ENCODE measurements at regions not wholly inside any gene's neighbourhood (a gene's known extent, or its start where the extent isn't known, plus 50 kb on each side); places are given as distances from the start of the nearest gene placed in this dataset.

- TF ChIP-seq CTCF (IDR thresholded peaks at IDR 0.05) = no peak
- DNase-seq (ENCODE audit: low spot score) (no peak), ATAC-seq (ENCODE audit: low FRiP score) (no peak)
Observed at GRCh38 chr5:124065508-124065907, 553.5 kb downstream of the CSNK1G3 start.

- DNase-seq (ENCODE audit: low spot score) (no peak), ATAC-seq (ENCODE audit: low FRiP score) (no peak)
- TF ChIP-seq CTCF (IDR thresholded peaks at IDR 0.05) = no peak
Observed at GRCh38 chr5:124064956-124065355, 553.0 kb downstream of the CSNK1G3 start.

- no peak for TF ChIP-seq CTCF (IDR thresholded peaks at IDR 0.05)
- DNase-seq (ENCODE audit: low spot score) = no peak
Observed at GRCh38 chr5:124061663-124062062, 549.7 kb downstream of the CSNK1G3 start.

GRCh38 chr5:124061068-124061430 is 549.1 kb downstream of the CSNK1G3 start:
- no peak for TF ChIP-seq CTCF (IDR thresholded peaks at IDR 0.05)
- no peak for DNase-seq (ENCODE audit: low spot score)
- no peak for ATAC-seq (ENCODE audit: low FRiP score)

More at GRCh38 chr5:124061663-124062062, 549.7 kb downstream of the CSNK1G3 start:
- peak; percentile 55 for ATAC-seq (ENCODE audit: low FRiP score)

GRCh38 chr5:124060413-124061067 is 548.6 kb downstream of the CSNK1G3 start:
- ATAC-seq (ENCODE audit: low FRiP score) = no peak
- DNase-seq (ENCODE audit: low spot score) = no peak
- no peak for TF ChIP-seq CTCF (IDR thresholded peaks at IDR 0.05)

GRCh38 chr5:124060011-124060410 is 548.0 kb downstream of the CSNK1G3 start:
- ATAC-seq (ENCODE audit: low FRiP score) (no peak), DNase-seq (ENCODE audit: low spot score) (no peak)
- no peak for TF ChIP-seq CTCF (IDR thresholded peaks at IDR 0.05)

- DNase-seq (ENCODE audit: low spot score) (no peak), ATAC-seq (ENCODE audit: low FRiP score) (peak; percentile 67)
- no peak for TF ChIP-seq CTCF (IDR thresholded peaks at IDR 0.05)
Observed at GRCh38 chr5:124059200-124059599, 547.2 kb downstream of the CSNK1G3 start.

All from omental fat pad (tissue), 3 donors.